Tibial artery (tissue), 4 donors: ENCODE measurements at regions not wholly inside any gene's neighbourhood (a gene's known extent, or its start where the extent isn't known, plus 50 kb on each side); places are given as distances from the start of the nearest gene placed in this dataset.
A peak's percentile ranks its signal among the peaks of the same experiment; 100 is the strongest.

Source experiments
- DNase-seq, 2 donors: peaks; one replicate each; pipeline ENCODE4 v3.0.0-alpha.2; 2019
- H3K27ac ChIP-seq, 2 donors: fragments of 200-600 bp; sonication (generic) in 1 of 2; 1 replicate in 1 of 2; 2 replicates in 1 of 2; pipeline ENCODE4 v1.5.1; 2018 to 2019; ENCODE audit warnings: mild to moderate bottlenecking in 1 of 2
- H3K27me3 ChIP-seq, 2 donors: fragments of 200-600 bp; sonication (generic) in 1 of 2; one replicate each; pipeline versions ENCODE4 v1.5.1 to v1.6.0; 2016 to 2019
- H3K36me3 ChIP-seq, 3 donors: fragments of 200-600 bp; sonication (generic) in 2 of 3; one replicate each; pipeline ENCODE4 v1.5.1; 2016 to 2019; ENCODE audit warnings: mild to moderate bottlenecking in 2 of 3
- H3K4me1 ChIP-seq, 4 donors: fragments of 200-600 bp; sonication (generic) in 2 of 4; 1 replicate in 3 of 4; 2 replicates in 1 of 4; pipeline ENCODE4 v1.5.1; 2016 to 2019
- H3K4me3 ChIP-seq, 2 donors: fragments of 200-600 bp; sonication (generic) in 1 of 2; 1 replicate in 1 of 2; 2 replicates in 1 of 2; pipeline ENCODE4 v1.5.1; 2018 to 2019; ENCODE audit warnings: mild to moderate bottlenecking in 2 of 2
- H3K9me3 ChIP-seq, 3 donors: fragments of 200-600 bp; sonication (generic) in 1 of 3; one replicate each; pipeline ENCODE4 v1.5.1; 2016 to 2019
- CTCF ChIP-seq, 2 experiments: fragments of 200-600 bp in 1 of 2; fragments of 450-650 bp in 1 of 2; IDR thresholded peaks; one replicate each; pipeline ENCODE4 v1.5.1; 2017 to 2019; ENCODE audit warnings: antibody characterized with exemption in 2 of 2, mild to moderate bottlenecking in 1 of 2, moderate library complexity in 1 of 2
- intact Hi-C: fragments of 100-400 bp; cut with DNase I; formaldehyde crosslinking; loops from one replicate; pipeline ENCODE4 v1.15.0; 2023; ENCODE audit warnings: low total_unique reads

GRCh38 chr3:156620901-156621300 is 53.5 kb upstream of the TIPARP start:
- Histone ChIP-seq H3K4me3 (no peak overlapping the region), H3K36me3 (no peaks in the 10 kb centered on the region), H3K27ac (no peak overlapping the region), H3K27me3 (no peaks in the 10 kb centered on the region), H3K9me3 (no peaks in the 10 kb centered on the region), H3K4me1 (peaks cover 0 to 21% (median 0%) of the 10 kb centered on the region in 4 donors)
- intact Hi-C loops = no loop called here
- no peak for TF ChIP-seq CTCF (IDR thresholded peaks at IDR 0.05)
- no peak for DNase-seq

GRCh38 chr3:156620260-156620659 is 54.1 kb upstream of the TIPARP start:
- no peaks in the 10 kb centered on the region for H3K36me3 ChIP-seq
- H3K4me3 ChIP-seq = no peak overlapping the region
- peaks cover 0 to 26% (median 1%) of the 10 kb centered on the region in 4 donors for H3K4me1 ChIP-seq
- no peaks in the 10 kb centered on the region for H3K27me3 ChIP-seq
- H3K27ac ChIP-seq = no peak overlapping the region
- H3K9me3 ChIP-seq = no peaks in the 10 kb centered on the region
- no peak for TF ChIP-seq CTCF (IDR thresholded peaks at IDR 0.05)
- DNase-seq = no peak
- intact Hi-C loops = no loop called here

- no peaks in the 10 kb centered on the region for H3K36me3 ChIP-seq
- no peaks in the 10 kb centered on the region for H3K27me3 ChIP-seq
- H3K27ac ChIP-seq = no peak overlapping the region
- no peaks in the 10 kb centered on the region for H3K9me3 ChIP-seq
- no peak for DNase-seq
- H3K4me1 ChIP-seq = peaks cover 0 to 29% (median 1%) of the 10 kb centered on the region in 4 donors
- H3K4me3 ChIP-seq = no peak overlapping the region
- intact Hi-C loops = no loop called here
- TF ChIP-seq CTCF (IDR thresholded peaks at IDR 0.05) = no peak
Measured at GRCh38 chr3:156619376-156619775, 55.0 kb upstream of the TIPARP start.

- no peaks in the 10 kb centered on the region for H3K27me3 ChIP-seq
- H3K27ac ChIP-seq = no peak overlapping the region
- no peak overlapping the region for H3K4me3 ChIP-seq
- intact Hi-C loops = no loop called here
- TF ChIP-seq CTCF (IDR thresholded peaks at IDR 0.05) = no peak
- peaks cover 0 to 29% (median 1%) of the 10 kb centered on the region in 4 donors for H3K4me1 ChIP-seq
- H3K9me3 ChIP-seq = no peaks in the 10 kb centered on the region
- H3K36me3 ChIP-seq = no peaks in the 10 kb centered on the region
- DNase-seq = no peak
Measured at GRCh38 chr3:156617781-156618180, 56.6 kb upstream of the TIPARP start.

GRCh38 chr3:156617145-156617544 is 57.2 kb upstream of the TIPARP start:
- no peak for TF ChIP-seq CTCF (IDR thresholded peaks at IDR 0.05)
- DNase-seq = no peak
- peaks cover 0 to 29% (median 1%) of the 10 kb centered on the region in 4 donors for H3K4me1 ChIP-seq
- H3K9me3 ChIP-seq = no peaks in the 10 kb centered on the region
- H3K27me3 ChIP-seq = no peaks in the 10 kb centered on the region
- no peak overlapping the region for H3K27ac ChIP-seq
- no peak overlapping the region for H3K4me3 ChIP-seq
- intact Hi-C loops = no loop called here
- H3K36me3 ChIP-seq = no peaks in the 10 kb centered on the region

GRCh38 chr3:156615592-156616173 is 58.7 kb upstream of the TIPARP start:
- Histone ChIP-seq H3K36me3 (no peaks in the 10 kb centered on the region), H3K27me3 (no peaks in the 10 kb centered on the region), H3K4me3 (no peak overlapping the region), H3K4me1 (peaks cover 0 to 29% (median 1%) of the 10 kb centered on the region in 4 donors), H3K9me3 (no peaks in the 10 kb centered on the region), H3K27ac (peak overlapping the region in 1 of 2 donors; percentile 22)
- no peak for TF ChIP-seq CTCF (IDR thresholded peaks at IDR 0.05)
- intact Hi-C loops = no loop called here
- no peak for DNase-seq
